ENCODE measurements at regions not wholly inside any gene's neighbourhood (a gene's known extent, or its start where the extent isn't known, plus 50 kb on each side); places are given as distances from the start of the nearest gene placed in this dataset.

DNA sequence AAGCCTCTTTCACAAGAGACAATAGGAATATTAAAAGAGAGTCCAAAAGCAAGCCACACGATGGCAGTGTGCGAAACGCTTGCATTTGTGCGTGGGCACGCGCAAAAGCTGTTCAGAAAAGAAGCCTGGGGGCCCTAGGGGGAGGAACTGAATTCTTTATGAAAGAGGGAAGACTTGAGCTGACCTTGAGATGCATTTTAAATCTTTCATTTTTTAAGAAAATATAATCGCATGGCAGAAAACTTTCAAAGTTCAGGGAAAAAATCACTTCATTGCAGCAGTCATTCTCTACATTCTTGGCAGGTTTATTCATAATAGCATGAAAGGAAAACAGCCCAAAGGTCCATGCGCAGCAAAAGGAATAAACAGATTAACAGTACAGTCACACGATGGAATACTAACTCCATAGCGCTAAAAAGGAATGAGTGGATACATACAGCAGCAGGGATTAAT, 206.5 kb upstream of the PRKCQ start:
- TF ChIP-seq, protein P1, sequence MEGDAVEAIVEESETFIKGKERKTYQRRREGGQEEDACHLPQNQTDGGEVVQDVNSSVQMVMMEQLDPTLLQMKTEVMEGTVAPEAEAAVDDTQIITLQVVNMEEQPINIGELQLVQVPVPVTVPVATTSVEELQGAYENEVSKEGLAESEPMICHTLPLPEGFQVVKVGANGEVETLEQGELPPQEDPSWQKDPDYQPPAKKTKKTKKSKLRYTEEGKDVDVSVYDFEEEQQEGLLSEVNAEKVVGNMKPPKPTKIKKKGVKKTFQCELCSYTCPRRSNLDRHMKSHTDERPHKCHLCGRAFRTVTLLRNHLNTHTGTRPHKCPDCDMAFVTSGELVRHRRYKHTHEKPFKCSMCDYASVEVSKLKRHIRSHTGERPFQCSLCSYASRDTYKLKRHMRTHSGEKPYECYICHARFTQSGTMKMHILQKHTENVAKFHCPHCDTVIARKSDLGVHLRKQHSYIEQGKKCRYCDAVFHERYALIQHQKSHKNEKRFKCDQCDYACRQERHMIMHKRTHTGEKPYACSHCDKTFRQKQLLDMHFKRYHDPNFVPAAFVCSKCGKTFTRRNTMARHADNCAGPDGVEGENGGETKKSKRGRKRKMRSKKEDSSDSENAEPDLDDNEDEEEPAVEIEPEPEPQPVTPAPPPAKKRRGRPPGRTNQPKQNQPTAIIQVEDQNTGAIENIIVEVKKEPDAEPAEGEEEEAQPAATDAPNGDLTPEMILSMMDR (IDR thresholded peaks at IDR 0.05): peak in 5 of 6 experiments; percentile 7 to 45 (median 27)
- no peak for TF ChIP-seq POLR2A (IDR thresholded peaks at IDR 0.05)

Data from esophagus squamous epithelium (tissue), 4 donors.